HG02973 (cell line): ENCODE measurements at regions not wholly inside any gene's neighbourhood (a gene's known extent, or its start where the extent isn't known, plus 50 kb on each side); places are given as distances from the start of the nearest gene placed in this dataset.
"Not testable (repeated sequence)": the region's sequence is repeated elsewhere in the genome, so short reads cannot be mapped to it uniquely, and the experiment has no call there.

Source experiments
- ATAC-seq: cut with Tn5 transposase; IDR thresholded peaks from one replicate; pipeline ENCODE4 v1.9.1; 2021; ENCODE audit warnings: moderate library complexity; ENCODE audit not compliant: unreplicated experiment

GRCh38 chr5:108696951-108697715, 50.6 kb upstream of the FER start:
- ATAC-seq: no peak

GRCh38 chr5:108696407-108696806, 51.3 kb upstream of the FER start:
- ATAC-seq: no peak

- ATAC-seq: no peak
These were observed 59.2 kb upstream of the FER start for GRCh38 chr5:108688485-108688884.

GRCh38 chr5:108687595-108688200, 60.0 kb upstream of the FER start:
- no peak for ATAC-seq

GRCh38 chr5:108686676-108687075, 61.0 kb upstream of the FER start:
- no peak for ATAC-seq

GRCh38 chr5:108685448-108686216, 62.1 kb upstream of the FER start:
- ATAC-seq: not testable (repeated sequence)

DNA sequence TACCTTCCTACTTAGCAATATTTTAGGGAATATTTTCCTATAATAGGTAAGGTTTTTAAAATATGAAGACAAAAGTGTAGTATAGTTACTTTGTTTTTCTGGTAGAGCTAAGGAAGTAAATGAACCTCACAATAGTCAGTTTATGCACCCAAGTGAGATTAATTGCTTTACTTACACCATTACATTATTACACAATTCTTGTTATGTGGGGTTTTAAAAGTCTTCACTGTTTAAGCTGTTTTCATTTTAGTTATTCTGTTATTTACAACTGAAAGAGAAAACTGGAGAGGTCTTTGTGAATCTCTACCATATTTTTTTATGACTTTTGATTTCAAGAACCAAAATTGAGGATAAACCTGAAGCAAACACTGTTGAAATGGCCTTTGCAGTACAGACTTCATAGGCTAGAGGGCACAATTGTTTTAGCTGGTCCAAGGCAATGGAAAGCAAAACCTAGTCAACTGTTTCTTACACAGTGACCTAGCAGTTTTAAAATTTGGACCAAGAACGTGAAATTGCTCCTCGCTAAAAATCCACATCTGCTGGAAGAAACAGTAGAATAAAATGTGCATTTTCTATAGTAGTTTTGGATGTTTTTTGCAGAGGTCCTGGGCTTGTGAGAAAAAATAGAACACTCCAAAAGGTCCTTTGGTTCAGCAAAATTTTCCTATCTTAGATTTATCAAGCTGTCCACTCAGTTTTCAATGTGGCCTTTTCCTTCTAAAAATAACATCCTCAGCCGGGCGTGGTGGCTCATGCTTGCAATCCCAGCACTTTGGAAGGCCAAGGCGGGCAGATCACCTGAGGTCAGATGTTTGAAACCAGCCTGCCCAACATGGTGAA, 66.4 kb upstream of the FER start:
- peak; percentile 98 for ATAC-seq

- ATAC-seq: no peak
These were observed 69.6 kb upstream of the FER start for GRCh38 chr5:108678091-108678490.

DNA sequence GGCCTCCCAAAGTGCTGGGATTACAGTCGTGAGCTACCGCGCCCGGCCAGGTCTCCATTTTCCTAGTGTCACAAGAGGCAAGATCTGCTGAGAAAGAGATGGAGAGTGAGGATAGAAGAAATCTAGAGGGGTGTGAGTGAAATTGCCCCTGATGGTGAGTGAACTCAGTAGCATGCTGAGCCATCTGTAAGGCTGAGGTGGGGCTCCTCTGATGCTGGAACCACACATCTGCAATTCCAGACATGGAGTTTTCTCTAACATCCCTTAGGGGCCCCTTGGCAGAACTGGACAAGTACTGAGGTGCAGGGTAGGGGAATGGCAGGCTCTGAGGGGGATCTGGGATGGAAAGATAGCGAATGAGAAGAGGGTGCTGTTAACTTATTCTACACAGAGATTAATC, 72.0 kb upstream of the FER start:
- no peak for ATAC-seq

GRCh38 chr5:108672639-108673038, 75.1 kb upstream of the FER start:
- ATAC-seq: no peak

DNA sequence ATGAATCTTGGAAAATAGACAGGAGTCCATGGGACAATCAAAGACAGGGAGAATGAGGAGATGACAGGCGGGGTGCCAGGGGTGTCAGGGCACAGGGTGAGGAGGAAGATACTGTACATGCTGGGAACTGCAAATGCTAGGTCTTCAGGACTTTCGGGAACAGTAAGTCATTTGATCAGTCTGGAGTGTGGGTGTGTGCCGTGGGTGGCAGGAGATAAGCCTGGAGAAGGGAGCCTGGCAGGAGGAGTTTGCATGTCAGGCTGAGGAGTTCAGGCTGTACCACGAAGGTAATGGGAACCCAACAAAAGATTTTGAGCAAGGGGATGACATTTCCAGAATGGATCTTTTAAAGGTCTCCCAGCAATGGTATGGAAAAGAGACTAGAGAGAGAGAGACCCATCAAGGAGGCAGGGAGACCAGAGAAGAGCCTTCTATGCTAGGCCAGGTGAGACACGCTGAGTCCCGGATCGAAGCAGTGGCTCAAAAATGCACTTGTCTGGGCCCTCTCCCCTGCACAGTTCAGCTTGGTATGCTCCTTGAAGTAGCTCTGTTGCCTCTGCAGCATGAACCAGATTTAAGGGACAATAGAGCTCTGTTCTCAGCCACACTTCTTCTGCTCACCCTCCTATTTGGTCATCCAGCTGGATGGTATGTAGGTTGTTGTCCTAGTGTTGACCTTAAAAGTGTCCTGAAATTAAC, 77.0 kb upstream of the FER start:
- no peak for ATAC-seq

DNA sequence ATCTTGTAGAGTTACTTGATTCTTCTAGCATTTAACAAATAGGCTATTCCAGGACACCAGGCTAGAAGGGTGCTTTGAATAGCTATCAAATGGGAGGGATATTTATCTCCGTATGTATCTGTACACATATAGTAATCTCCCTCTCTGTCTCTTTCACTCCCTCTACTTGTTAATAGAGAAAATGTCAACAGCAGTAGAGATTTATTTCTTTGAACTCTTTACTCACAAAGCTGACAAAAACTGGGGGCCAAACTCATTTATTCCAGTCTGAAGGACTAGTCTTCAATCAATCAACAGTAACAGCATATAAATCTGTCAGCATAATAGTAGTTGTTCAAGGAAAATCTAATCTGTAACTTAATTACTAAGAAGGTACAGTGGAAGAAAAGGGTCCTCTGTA, 78.2 kb upstream of the FER start:
- no peak for ATAC-seq

DNA sequence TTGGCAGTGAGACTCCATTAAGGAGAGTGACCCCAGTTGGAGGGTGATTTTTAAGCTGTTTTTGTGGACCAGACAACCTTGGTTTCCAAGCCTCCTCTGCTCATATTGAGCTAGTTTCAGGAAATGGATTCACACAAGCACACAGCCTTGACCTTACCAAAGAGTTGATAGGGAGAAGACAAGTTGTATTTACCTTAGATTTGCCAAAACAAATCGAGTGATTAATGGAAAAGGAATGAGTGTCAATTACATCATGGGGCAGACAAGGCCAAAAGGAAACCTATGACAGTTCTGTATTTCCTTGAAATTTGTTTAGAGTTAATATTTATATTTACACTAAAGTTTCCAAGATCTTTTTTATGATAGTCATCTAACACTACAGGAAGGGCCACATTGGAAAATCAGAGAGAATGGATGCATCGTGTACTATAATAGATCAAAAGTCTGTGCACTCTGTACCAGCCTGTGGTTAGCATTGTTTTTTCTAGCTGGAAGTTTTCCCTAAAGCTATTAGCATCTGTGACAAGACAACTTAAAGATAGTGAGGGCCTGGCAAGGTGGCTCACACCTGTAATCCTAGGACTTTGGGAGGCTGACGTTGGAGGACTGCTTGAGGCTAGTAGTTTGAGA, 86.0 kb upstream of the FER start:
- no peak for ATAC-seq

- ATAC-seq: no peak
These were observed 86.7 kb upstream of the FER start for GRCh38 chr5:108661024-108661423.

GRCh38 chr5:108660291-108660690, 87.4 kb upstream of the FER start:
- no peak for ATAC-seq

DNA sequence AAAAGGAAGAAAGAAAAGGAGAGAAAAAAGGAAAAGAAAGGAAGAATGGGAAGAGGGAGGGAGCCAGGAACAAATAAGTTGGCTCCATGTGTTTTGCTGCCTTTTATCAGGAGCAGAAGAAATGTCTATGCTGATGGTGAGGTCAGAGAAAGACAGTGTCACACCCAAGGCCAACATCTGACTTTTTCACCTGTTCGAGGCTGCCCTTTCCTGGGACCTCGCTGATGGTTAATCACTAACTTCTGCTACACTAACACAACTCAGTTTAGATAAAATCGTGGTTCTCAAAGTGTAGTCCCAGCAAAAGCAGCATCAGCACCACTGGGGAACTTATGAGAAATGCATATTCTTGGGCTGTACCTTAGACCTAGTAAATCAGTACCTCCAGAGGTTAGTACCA, 88.2 kb upstream of the FER start:
- no peak for ATAC-seq

- ATAC-seq: no peak
These were observed 91.8 kb upstream of the FER start for GRCh38 chr5:108655750-108656450.

- no peak for ATAC-seq
These were observed 93.6 kb upstream of the FER start for GRCh38 chr5:108654051-108654450.

GRCh38 chr5:108653201-108653600, 94.5 kb upstream of the FER start:
- no peak for ATAC-seq
